HG03066 (cell line): ENCODE measurements at regions not wholly inside any gene's neighbourhood (a gene's known extent, or its start where the extent isn't known, plus 50 kb on each side); places are given as distances from the start of the nearest gene placed in this dataset.
"Not testable (repeated sequence)": the region's sequence is repeated elsewhere in the genome, so short reads cannot be mapped to it uniquely, and the experiment has no call there.

Experiments used
- ATAC-seq: cut with Tn5 transposase; IDR thresholded peaks from one replicate; pipeline ENCODE4 v1.9.1; 2021; ENCODE audit warnings: low read depth; ENCODE audit not compliant: unreplicated experiment

GRCh38 chr18:22067109-22067508 lies 102.3 kb upstream of the GATA6 start:
- ATAC-seq: no peak

- ATAC-seq: no peak
These were observed 101.7 kb upstream of the GATA6 start for GRCh38 chr18:22067682-22068081.

DNA sequence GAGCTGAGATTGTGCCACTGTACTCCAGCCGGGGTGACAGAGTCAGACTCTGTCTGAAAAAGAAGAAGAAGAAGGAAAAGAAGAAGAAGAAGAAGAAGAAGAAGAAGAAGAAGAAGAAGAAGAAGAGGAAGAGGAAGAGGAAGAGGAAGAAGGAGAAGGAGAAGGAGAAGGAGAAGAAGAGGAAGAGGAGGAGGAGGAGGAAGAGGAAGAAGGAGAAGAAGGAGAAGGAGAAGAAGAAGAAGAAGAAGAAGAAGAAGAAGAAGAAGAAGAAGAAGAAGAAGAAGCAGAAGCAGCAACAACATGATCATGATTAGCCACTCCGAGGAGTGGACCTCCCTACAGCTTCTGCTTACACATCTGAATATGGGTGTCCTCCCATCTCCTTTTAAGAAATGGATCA lies 100.6 kb upstream of the GATA6 start:
- ATAC-seq: not testable (repeated sequence)

DNA sequence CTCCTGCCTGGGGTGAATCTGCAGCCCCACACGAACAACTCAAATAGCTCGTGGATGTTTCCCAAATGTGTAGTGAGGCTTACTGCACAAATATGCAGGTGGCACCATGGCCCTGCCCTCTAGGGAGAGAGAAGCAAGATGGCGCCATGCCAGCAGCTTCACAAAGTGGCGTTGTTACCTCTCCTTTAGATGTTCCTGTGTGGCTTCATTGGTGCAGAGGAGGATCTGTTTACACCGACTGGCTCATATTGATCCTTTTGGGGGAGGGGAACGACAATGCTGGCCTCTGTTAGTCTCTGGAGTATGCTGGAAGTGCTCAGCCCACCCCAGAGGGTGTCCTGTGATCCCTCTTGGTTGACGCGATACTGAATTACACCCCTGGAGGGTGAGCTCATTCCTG lies 99.5 kb upstream of the GATA6 start:
- no peak for ATAC-seq

GRCh38 chr18:22073411-22073810 lies 96.0 kb upstream of the GATA6 start:
- ATAC-seq: no peak

DNA sequence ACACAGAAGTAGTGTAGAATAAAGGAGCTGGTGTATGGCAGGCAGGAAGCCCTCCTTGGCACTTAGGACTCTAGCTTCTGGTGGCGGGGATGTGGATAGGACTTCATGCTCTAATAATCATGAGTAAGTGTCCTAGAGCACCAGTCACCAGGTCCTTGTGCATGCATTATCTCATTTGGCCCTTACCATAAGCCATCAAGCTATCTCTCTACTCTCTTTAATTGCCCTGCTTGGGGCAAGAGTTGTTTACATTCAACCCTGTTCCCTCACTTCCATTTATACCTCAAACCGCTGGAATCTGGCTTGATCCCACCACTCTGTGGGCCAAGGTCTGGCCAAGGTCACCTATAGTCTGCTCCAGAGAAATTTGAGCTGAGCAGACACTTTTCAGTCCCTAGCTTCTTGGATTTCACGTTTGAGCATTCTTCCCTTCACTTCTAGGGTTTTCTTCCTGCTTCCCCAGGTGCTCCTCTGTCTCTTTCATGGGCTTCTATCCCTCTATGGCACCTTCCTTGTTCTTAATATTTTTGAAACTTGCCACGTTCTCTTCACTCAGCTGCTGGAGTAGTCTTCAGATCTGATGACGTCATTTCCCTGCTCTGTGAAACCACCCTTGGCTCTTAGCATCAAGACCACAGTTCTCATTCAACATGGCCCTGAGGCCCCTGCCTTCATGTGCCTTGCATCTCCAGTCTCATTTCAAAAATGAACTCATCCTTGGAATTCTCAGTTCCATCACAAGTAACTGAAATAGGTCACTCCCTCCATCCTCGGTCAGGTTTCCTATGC lies 94.9 kb upstream of the GATA6 start:
- ATAC-seq: no peak

DNA sequence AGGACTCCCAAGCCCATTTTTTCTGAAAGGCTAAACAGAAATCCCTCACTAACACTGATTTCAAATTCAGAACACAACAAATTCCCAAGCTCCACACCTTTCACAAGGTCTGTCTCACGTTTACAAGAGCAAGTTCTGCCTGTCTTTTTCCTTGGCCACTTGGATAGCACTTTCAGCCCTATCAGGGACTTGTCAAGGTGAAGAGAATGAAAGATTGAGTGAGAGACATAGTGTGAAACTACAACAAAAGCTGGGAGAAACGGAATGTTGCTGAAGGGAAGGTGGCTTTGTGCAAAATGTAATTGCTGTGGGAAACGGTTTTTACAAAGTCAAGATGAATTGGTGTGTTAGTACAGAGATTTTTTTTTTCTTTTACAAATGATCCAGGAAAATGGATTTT lies 89.4 kb upstream of the GATA6 start:
- no peak for ATAC-seq

- no peak for ATAC-seq
These were observed 87.0 kb upstream of the GATA6 start for GRCh38 chr18:22082408-22082807.

DNA sequence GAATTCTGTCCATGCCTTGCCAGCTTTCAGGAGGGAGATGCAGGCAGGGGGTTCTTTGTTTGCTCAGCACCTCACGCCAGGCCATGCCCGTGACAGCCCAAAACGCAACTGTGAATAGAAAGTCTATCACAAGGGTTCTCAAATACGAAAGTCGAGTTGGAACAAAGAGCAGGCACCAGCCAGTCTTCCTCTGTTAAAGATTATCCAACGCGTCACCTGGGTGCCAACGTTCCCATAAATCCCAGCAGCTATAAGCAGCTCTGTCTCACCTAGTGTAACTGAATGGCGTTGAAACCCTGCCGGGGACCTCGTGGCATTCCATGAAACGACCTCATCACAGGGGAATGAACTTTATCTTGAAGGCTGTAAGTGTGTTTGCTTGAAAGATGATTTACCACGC lies 84.8 kb upstream of the GATA6 start:
- ATAC-seq: no peak

GRCh38 chr18:22086973-22087372 lies 82.4 kb upstream of the GATA6 start:
- ATAC-seq: no peak

DNA sequence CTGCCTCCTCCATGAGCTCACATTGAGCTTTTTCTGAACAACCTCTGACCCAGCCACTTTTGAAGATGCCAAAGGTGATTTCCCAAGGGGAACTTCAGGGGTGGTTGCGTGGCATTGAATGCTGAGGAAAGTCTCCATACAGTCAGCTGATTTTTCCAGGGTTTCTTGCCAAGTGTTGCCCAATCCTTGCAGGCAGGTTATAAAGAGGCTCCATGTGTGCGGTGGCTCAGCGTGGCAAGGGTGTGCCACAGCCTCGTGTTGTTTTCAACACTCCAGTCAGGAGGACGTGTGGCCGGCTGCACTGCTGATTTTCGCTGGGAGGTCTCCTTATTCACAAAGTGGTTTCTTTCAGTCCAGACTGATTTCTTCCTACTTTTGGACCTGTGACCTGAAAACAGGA lies 81.4 kb upstream of the GATA6 start:
- no peak for ATAC-seq

DNA sequence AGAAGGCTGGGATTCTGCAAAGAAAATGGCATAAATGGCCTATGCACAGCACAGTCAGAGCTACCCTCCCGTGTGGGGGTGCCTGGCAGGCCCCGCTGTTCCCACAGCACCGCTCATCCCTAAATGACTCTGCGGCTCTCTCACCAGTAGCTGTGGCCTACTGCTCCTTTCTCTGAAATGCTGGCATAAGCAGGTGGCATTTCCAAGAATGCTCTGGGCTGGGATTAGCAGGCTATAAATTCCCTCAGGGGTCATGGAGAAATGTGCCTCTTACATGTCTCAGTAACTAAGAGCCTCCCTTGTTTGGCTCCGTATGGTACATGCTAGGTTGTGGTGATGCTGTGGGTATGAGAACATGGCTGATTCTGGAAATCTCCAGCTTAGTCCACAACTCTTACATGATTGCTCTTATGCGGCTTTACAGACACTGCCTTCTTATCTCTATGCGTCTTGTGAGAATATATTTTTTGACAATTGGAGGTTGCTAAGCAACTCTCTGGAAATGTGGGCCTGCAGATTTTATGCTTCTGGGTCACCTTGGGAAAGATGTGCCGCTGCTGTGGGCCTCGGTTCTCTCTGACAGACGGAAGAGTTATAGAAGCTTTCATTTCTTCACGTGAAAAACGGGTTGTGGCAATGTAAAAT lies 80.3 kb upstream of the GATA6 start:
- no peak for ATAC-seq

- no peak for ATAC-seq
These were observed 78.0 kb upstream of the GATA6 start for GRCh38 chr18:22091341-22091740.

DNA sequence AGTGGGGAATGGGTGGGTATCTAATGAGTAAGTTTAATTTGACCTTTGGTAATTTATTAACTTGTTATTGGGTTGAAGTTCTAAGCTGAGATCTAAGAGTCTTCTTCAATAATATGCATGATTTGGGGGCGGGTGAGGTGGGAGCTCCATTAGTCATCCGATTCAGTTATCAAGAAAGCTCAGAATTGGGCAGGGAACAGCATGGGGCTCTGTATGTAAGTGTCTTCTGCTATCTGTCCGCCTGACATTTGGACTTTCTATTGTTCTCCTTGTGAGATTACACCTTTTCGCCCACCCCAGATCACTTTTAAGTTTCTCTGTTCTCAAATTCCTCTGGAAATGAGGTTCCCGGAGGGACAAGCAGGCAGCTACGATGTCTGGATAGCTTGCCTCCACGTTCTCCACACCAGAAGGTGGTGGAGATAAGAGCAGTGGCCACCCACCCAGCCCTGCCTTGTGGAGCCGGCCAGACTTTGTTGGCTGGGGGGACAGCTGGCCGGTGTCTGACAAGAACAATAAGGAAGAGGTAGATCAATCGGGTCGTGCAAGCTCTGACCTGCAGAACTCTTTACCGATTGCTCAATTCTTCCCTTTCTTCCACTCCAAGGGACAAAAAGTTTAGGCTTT lies 75.5 kb upstream of the GATA6 start:
- ATAC-seq: no peak

GRCh38 chr18:22094358-22094734 lies 75.0 kb upstream of the GATA6 start:
- ATAC-seq: no peak

GRCh38 chr18:22098563-22098989 lies 70.8 kb upstream of the GATA6 start:
- ATAC-seq: no peak

GRCh38 chr18:22099925-22100324 lies 69.5 kb upstream of the GATA6 start:
- ATAC-seq: no peak

DNA sequence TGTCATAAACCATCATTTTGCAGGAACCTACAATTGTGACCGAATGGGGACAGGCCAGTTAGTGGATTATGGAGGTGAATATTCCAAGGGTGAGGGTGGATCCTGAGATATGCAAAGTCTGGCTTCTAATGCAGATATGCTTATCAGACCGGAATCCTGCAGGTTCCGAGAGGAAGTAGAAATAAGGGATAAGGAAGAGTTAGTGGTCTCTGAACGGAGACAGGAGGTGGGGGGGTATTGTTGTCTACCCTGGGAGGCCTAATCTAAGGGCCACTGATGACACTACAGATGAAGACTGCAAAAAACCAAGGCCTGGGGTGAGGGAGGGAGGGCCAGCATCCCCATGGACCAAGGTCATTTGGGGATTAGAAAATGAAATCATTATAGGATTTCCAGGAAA lies 67.7 kb upstream of the GATA6 start:
- ATAC-seq: no peak

DNA sequence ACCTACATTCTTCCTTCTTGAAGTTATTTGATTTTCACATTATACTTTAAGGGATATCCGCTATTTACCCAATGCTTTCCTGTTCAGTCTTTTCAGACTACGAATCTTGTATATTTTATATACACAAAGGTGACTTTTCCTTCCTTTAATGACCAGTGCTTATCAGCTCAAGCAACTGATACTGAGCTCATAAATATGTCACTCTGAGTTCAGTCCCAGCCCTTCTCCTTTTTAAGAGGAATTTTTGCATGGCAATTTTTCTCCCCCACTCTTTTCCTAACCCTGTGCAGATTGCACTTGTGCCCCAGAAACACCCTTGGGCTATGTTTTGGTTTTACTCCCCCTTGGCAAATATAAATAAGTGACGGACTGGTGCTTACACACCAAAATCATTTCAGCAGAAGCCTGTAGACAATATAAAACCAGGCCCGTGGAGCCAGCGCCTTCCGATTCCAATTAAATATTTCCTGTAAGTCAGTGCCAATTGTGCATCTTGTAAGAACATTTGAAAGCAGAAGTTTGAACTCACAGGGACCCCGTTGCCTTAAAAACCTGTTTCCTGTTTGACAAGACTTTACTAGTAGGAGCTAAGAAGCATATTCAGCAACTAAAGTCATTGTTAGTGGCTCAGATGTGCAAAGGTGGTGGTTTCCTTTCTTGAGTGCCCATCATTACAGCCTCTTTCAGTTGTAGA lies 66.3 kb upstream of the GATA6 start:
- no peak for ATAC-seq

GRCh38 chr18:22103647-22104031 lies 65.8 kb upstream of the GATA6 start:
- ATAC-seq: no peak

DNA sequence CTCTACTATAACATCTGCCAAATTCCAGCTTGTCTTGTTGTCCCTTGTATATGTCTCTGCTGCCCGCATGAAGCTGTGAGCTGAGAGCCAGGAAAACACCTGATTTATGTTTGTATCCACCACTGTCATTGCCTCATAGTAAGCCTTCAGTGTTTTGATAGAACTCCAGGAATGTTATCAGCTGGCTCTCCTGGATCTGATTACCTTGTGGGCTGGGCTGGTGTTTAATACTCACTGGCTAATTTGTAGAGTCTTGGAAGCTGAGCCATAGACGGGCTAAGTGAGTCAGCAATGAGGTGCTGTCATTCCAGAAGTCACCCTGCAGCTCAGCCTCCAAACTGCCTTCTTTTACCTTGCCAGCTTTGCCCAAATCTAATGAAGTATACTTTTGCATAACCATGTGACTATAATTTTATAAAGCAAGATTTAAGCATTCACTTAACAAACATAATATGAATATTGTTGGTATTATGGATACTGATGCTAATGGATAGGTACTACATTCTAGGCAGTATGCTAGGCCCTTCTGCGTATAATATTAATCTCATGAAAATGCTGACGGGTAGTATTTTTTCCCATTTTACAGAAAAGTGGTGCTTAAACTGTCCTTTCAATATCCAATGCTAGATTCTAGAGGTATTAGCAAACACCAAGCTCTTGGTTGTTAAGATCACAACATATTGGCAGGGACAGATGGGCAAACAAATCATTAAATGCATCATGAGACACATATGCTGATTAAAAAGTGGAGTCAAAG lies 62.7 kb upstream of the GATA6 start:
- no peak for ATAC-seq
